NCI-H2081 treated with DMSO at 0.1 percent for 48 hours (cell line): ENCODE measurements at regions not wholly inside any gene's neighbourhood (a gene's known extent, or its start where the extent isn't known, plus 50 kb on each side); places are given as distances from the start of the nearest gene placed in this dataset.

Source experiments
- DNase-seq: peaks from one replicate; lab custom pipeline; 2025; lab: John Stamatoyannopoulos, UW

DNA sequence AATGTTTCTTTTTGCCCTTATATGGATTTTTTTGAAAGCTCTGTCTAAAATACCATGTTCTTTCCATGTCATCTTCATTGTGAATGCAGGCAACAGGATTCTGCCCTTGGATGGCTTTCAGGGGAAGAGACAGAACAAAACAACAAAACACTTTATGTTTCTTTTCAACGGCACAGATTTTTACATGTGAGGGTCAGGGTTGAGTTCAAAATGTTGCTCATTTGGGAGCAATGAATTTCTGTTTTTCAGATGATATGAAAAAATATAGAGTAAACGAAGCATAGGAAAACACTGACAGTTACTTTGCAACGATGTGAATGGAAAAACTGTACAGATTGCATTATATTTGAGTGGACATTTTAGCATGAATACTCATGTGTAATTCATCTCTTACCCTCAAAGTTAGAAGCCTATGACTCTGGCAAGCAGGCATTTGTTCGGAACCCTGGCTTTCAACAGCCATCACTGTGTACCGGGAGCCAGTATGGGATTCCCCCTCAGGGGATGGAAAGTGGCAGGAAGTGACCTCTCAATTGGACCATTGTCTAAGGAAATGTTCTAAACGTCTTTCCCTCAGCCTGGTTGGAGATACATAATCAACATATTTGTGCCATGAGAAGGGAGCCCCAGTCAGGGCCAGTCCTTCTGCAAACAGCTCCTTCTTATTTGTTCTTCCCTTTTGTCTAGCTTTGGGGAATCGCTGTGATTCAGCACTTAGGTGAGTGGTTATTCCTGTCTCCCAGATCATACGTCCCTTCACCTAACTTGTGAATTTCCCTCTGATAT, 153.9 kb upstream of the MEF2C start:
- DNase-seq = no peak

DNA sequence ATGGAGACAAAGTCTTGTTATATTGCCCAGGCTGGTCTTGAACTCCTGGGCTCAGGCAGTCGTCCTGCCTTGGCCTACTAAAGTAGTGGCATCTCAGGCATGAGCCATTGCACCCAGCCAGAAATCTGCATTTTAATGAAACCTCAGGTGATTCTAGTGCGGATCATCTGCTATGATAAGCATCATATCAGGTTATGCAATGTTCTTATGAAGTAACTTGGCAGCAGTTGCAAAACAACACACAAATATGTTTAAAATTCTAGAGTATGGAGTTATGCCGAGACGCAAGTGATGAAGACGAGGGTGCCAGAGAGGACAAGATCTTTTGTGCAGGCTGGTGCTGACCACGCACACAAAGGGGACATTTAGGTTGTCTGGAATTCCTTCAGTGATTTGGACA, 153.2 kb upstream of the MEF2C start:
- no peak for DNase-seq

GRCh38 chr5:89034588-89034987, 151.6 kb upstream of the MEF2C start:
- no peak for DNase-seq

DNA sequence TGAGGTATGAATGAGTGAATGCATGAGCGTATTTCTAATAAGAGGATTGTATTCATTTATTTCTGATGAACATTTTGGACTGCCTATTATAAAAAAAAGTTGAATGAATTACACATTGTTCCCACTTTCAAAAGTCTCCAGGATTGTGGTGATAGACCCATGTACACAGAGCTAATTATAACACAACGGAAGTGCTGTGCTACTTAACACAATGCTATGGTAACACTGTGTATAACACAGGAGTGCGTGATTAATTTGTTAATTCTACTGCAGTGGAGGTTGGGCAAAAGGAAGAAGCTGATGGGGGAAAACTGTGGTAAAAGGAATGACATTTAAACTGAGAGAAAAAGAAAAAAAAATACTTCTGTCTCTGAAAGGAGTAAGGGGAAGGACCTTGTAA, 147.8 kb upstream of the MEF2C start:
- no peak for DNase-seq

- DNase-seq = no peak
These were observed 145.8 kb upstream of the MEF2C start for GRCh38 chr5:89028595-89029285.

GRCh38 chr5:89024045-89024444, 141.1 kb upstream of the MEF2C start:
- DNase-seq = no peak

- no peak for DNase-seq
These were observed 138.1 kb upstream of the MEF2C start for GRCh38 chr5:89020926-89021610.

DNA sequence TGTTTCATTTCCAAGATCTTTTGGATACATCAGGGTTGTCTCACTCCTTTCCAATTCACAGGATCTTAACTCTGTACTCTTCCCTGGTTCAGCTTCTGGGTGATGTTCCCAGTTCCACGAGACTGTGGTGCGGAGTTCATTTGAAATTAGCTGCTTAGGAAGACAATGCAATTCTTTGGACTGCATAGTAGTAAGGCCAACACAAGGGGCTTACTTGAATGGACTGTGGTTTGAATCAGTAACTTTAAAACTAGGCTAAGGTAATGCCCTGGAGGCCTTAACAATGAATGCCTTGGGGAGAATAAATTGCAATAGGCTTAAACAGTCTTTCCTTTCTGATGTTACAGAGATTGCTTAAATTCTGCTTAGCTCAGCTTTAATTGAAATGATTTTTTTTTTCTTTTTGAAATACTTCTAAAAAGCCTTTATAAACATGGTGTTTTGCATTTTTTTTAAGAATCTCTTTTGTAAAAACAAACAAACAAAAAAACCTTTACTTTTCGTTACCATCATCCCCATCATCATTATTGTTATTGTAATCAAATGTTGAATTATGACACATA, 133.8 kb upstream of the MEF2C start:
- no peak for DNase-seq

GRCh38 chr5:89015409-89015808, 132.4 kb upstream of the MEF2C start:
- DNase-seq = no peak

DNA sequence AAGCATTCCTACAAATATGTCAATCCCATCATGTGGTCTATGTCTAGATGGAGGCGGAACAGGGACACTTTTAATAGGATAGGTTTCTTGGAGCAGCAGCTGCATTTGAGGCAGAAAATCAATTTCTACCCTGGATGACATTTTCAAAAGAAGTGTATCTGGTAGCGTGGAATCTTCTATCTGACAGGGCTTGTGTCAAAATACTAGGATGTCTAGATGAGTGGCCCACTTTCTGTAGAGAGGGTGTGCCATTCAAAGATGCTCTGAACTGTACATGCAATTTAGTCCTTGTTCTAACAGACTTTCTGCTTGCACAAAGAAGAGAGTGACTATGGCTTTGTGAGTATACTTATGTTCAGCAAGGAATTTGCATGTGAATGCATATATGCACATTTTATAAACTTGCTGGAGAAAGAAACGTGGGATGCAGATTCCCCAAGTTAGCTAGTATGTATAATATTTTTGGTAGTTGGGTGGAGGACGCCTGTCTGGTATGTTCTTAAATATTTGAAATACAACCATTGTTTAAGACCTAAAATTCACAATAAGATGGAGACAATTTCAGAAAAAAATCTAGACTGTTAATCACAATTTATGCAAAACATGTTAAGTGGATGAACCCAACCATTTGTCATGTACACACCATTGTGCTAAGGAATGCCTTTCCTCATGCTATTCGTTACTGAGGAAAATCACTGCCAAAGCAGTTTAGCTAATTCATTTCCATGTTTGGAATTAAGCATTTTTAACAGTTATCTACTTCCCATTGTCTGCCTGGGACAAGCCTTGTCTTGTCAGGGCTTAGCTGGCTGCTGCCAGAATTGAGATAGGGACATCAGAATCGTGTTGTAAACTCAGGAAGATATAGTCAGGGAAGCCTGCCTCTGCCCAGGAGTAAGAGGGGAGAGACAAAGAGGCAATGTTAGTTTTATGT, 129.1 kb upstream of the MEF2C start:
- no peak for DNase-seq

- DNase-seq = no peak
These were observed 127.5 kb upstream of the MEF2C start for GRCh38 chr5:89010512-89010911.

- DNase-seq = no peak
These were observed 125.3 kb upstream of the MEF2C start for GRCh38 chr5:89008291-89008690.

GRCh38 chr5:89005990-89006389, 123.0 kb upstream of the MEF2C start:
- DNase-seq = no peak

DNA sequence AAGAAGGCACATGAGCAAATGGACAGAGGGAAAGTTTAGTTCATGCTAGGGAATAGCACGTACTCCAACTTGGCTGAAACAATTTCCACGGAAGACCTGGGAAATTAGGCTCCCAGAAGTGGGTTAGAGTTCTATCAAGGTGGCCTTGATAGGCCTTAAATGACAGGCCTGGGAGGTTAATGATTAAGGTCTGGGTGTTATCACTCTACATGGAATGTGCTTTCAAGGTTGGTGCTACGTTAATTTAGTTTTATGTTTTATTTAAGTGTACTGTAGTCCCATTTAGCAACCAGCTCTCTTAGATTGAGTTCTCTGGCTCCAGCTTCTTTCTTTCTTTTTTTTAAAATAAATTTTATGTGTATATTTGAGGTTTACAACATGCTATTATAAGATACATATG, 121.4 kb upstream of the MEF2C start:
- no peak for DNase-seq

DNA sequence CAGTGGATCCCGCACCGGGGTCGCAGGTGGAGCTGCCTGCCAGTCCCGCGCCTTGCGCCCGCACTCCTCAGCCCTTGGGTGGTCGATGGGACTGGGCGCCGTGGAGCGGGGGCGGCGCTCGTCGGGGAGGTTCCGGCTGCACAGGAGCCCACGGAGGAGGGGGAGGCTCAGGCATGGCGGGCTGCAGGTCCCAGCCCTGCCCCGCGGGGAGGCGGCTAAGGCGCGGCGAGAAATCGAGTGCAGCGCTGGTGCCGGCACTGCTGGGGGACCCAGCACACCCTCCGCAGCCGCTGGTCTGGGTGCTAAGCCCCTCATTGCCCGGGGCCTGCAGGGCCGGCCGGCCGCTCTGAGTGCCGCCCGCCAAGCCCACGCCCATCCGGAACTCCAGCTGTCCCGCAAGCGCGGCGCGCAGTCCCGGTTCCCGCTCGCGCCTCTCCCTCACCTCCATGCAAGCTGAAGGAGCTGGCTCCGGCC, 120.6 kb upstream of the MEF2C start:
- DNase-seq = no peak

DNA sequence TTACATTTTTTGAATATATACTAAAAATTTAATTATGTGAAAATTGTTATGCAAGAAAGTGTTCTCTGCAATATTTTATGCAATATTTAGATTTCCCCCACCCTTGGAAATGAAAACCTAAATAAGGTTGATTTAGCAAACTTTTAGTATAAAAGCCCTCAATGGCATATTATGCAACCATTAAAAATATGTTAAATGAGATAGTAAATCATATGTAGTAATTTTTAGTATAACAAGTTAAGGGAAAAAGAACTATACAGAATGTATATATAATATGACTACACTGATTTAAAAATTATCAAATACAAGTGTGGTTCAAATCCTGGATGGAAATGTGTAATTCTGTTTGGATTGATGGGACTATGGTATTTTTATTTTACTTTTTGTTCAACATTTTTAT, 116.9 kb upstream of the MEF2C start:
- DNase-seq = no peak

- no peak for DNase-seq
These were observed 115.0 kb upstream of the MEF2C start for GRCh38 chr5:88997937-88998336.

DNA sequence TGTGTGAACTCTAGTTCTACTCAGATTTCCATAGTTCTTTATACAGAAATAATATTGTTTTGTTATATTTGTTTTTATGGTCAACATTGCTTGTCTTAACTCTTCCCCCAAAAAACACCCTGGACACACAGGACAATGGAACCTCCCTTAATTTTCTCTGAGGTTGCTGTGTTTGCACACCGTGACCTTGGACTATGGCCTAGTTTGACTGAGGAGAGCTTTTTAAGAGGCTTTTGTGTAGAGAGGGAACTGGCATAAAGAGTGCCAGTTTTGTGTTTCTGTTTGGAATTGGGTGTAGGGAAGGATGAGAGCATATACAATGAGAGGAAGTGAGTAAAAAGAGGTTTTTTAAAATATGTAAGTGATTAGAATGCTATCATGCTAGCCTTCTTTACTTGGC, 101.1 kb upstream of the MEF2C start:
- no peak for DNase-seq

DNA sequence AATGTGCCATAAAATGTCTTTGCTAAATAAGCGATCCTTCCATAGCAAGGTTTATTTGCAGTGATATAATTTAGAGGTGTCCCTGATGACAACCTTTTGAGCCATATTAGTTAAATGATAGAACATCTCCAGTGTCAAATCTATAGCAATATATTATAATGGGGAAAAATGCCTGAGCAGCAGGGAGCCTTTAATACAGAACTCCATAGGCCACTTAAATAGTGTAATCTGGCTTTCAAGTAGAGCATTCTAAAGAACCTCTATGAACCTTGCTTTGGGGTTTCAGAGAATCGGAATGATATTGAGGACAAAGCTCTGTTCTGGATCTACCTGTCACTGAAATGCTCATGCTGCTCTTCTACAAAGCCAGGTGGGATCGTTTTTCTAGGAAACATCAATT, 96.7 kb upstream of the MEF2C start:
- no peak for DNase-seq

DNA sequence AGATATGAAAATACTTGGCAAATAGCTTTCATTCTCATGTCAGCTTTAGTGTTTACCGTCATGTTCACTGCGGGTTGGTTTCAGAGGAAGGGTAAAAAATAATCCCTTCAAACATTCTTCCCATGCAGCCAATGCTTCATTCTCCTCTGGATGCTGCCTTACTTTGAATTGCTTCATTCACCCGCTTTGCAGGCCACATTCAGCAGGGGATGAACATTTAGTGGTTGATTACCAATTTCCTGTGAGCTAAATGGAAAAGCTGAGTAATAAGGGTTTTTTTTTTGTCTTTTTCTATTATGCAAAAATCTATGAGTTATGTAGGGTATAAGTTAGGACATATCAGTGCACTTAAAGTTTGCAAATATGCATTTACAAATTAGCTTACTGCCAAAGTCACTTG, 96.3 kb upstream of the MEF2C start:
- DNase-seq = no peak

DNA sequence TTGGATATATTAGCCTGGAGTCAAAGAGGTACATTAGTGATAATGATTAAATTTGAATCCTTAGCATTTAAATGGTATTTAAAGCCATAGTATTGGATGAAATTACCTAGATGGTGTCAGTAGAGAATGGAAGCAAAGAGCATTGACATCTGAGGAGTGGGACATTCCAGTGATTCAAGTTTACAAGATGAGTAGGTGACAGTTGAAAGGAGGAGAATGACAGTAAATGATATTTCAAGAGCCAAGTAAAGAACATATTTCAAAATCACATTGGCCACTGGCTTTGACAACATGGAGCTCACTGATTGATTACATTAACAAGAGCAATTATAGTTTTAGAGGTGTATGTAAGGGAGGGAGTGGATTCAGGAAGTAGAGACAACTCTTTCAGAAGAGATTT, 93.9 kb upstream of the MEF2C start:
- DNase-seq = no peak
